Glutamatergic neuron (in vitro differentiated cells): ENCODE measurements at regions not wholly inside any gene's neighbourhood (a gene's known extent, or its start where the extent isn't known, plus 50 kb on each side); places are given as distances from the start of the nearest gene placed in this dataset.
"Not testable (repeated sequence)": the region's sequence is repeated elsewhere in the genome, so short reads cannot be mapped to it uniquely, and the experiment has no call there.

Experiments used
- DNase-seq: peaks from one replicate; pipeline ENCODE4 v3.0.0; 2022
- H3K27ac Mint-ChIP-seq: one replicate; pipeline ENCODE4 v1.8.0; 2020; ENCODE audit warnings: mild to moderate bottlenecking, mixed read lengths, inconsistent platforms; ENCODE audit not compliant: unreplicated experiment
- H3K27me3 Mint-ChIP-seq: one replicate; pipeline ENCODE4 v1.8.0; 2020; ENCODE audit warnings: mild to moderate bottlenecking, moderate library complexity, mixed read lengths, inconsistent platforms; ENCODE audit not compliant: unreplicated experiment
- H3K36me3 Mint-ChIP-seq: one replicate; pipeline ENCODE4 v1.8.0; 2020; ENCODE audit warnings: mild to moderate bottlenecking, mixed read lengths, inconsistent platforms; ENCODE audit not compliant: unreplicated experiment
- H3K4me1 Mint-ChIP-seq: one replicate; pipeline ENCODE4 v1.8.0; 2020; ENCODE audit warnings: mild to moderate bottlenecking, low read depth, mixed read lengths, inconsistent platforms; ENCODE audit not compliant: unreplicated experiment
- H3K4me3 Mint-ChIP-seq: one replicate; pipeline ENCODE4 v1.8.0; 2020; ENCODE audit warnings: mild to moderate bottlenecking, mixed read lengths, inconsistent platforms; ENCODE audit not compliant: unreplicated experiment
- H3K9me3 Mint-ChIP-seq: one replicate; pipeline ENCODE4 v1.8.0; 2020; ENCODE audit warnings: mild to moderate bottlenecking, moderate library complexity, mixed read lengths, inconsistent platforms; ENCODE audit not compliant: unreplicated experiment
- TF ChIP-seq, protein P1 (sequence below): fragments of 200-600 bp; sonication (generic); IDR thresholded peaks from one replicate; pipeline ENCODE4 v1.5.0; 2021; ENCODE audit not compliant: partially characterized antibody, unreplicated experiment

DNA sequence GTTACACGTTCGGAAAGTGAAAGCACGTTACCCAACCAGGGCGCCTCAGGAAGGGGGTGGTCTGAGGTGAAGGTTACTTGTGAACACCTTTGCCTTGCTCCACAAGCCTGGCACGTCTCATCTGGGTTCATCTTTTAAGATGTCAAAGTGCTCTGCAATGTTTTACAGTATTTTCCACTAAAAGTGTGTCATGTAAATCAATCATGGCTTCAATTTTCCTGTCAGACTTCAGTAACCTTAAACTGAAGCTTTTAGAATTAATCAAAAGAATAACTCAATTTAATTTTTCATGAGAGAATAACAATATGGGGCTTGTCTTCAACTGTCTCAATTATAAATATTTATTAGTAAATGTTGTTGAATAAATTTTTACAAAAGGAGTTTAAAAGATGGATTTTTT is 93.3 kb upstream of the FANCL start:
- H3K27ac Mint-ChIP-seq: no peak overlapping the region

DNA sequence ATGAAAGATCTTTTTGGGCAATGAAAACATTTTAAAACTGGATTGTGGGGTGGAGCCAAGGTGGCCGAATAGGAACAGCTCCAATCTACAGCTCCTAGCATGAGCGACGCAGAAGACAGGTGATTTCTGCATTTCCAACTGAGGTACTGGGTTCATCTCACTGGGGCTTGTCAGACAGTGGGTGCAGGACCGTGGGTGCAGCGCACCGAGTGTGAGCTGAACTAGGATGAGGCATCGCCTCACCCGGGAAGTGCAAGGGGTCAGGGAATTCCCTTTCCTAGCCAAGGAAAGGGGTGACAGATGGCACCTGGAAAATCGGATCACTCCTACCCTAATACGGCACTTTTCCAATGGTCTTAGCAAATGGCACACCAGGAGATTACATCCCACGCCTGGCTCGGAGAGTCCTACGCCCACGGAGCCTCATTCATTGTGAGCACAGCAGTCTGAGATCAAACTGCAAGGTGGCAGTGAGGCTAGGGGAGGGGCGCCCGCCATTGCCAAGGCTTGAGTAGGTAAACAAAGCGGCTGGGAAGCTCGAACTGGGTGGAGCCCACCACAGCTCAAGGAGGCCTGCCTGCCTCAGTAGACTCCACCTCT is 84.3 kb upstream of the FANCL start:
- not testable (repeated sequence) for H3K36me3 Mint-ChIP-seq, H3K4me1 Mint-ChIP-seq, H3K4me3 Mint-ChIP-seq, H3K27me3 Mint-ChIP-seq, H3K27ac Mint-ChIP-seq, DNase-seq, H3K9me3 Mint-ChIP-seq

More for the DNA sequence above, 93.3 kb upstream of the FANCL start:
- Mint-ChIP-seq H3K27me3 (peaks cover 3% of the 10 kb centered on the region), H3K36me3 (no peaks in the 10 kb centered on the region), H3K4me1 (peaks cover 14% of the 10 kb centered on the region), H3K9me3 (peaks cover 3% of the 10 kb centered on the region), H3K4me3 (no peak overlapping the region)
- DNase-seq: no peak
- TF ChIP-seq, protein P1, sequence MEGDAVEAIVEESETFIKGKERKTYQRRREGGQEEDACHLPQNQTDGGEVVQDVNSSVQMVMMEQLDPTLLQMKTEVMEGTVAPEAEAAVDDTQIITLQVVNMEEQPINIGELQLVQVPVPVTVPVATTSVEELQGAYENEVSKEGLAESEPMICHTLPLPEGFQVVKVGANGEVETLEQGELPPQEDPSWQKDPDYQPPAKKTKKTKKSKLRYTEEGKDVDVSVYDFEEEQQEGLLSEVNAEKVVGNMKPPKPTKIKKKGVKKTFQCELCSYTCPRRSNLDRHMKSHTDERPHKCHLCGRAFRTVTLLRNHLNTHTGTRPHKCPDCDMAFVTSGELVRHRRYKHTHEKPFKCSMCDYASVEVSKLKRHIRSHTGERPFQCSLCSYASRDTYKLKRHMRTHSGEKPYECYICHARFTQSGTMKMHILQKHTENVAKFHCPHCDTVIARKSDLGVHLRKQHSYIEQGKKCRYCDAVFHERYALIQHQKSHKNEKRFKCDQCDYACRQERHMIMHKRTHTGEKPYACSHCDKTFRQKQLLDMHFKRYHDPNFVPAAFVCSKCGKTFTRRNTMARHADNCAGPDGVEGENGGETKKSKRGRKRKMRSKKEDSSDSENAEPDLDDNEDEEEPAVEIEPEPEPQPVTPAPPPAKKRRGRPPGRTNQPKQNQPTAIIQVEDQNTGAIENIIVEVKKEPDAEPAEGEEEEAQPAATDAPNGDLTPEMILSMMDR: no peak

DNA sequence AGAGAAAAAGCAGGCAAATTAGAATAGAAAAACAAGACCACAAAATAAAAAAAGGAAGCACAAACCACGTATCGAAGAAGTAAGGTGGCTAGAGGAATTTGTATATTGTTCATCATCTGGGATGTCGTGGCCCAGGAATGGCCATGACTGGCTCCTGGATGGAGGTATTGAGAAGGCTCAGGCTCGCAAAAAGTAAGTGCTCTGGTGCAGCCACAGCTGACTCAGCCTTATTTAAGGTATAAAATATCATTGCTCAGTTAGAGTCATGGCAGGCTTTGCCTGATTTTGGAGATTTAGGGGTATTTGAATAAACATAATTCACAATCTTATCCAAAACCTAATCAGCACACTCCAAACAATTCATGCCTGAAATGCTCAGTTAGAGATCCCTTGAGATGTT is 78.4 kb upstream of the FANCL start:
- Mint-ChIP-seq H3K27ac (no peak overlapping the region), H3K9me3 (peaks cover under 1% of the 10 kb centered on the region), H3K27me3 (peaks cover 2% of the 10 kb centered on the region), H3K4me1 (no peaks in the 10 kb centered on the region), H3K36me3 (peaks cover 8% of the 10 kb centered on the region), H3K4me3 (no peak overlapping the region)
- DNase-seq: no peak
- TF ChIP-seq, protein P1: no peak

DNA sequence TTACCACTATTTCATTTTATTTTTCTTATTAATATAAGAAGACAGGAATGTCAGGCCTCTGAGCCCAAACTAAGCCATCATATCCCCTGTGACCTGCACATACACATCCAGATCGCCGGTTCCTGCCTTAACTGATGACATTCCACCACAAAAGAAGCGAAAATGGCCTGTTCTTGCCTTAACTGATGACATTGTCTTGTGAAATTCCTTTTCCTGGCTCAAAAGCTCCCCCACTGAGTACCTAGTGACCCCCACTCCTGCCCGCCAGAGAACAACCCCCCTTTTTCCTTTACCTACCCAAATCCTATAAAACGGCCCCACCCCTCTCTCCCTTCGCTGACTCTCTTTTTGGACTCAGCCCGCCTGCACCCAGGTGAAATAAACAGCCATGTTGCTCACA is 77.8 kb upstream of the FANCL start:
- not testable (repeated sequence) for H3K27ac Mint-ChIP-seq, H3K27me3 Mint-ChIP-seq, H3K4me3 Mint-ChIP-seq, H3K4me1 Mint-ChIP-seq, DNase-seq, H3K9me3 Mint-ChIP-seq
- H3K36me3 Mint-ChIP-seq: peaks cover 13% of the 10 kb centered on the region

DNA sequence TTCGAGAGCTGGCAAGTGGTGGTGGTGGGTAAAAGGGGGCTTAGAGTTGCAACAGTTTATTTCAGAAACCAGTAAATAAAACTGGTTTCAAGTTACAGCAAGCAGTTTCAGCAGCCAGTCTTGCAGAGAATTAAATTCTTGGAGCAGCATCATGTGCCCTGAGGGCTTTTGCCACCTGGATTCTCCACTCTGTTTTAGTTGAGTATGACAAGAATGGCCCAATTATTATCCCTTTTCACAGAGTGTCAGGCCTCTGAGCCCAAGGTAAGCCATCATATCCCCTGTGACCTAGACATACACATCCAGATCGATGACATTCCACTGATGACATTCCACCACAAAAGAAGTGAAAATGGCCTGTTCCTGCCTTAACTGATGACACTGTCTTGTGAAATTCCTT is 72.8 kb upstream of the FANCL start:
- TF ChIP-seq, protein P1: no peak
- H3K4me1 Mint-ChIP-seq: no peaks in the 10 kb centered on the region
- H3K27me3 Mint-ChIP-seq: peaks cover 2% of the 10 kb centered on the region
- no peak overlapping the region for H3K4me3 Mint-ChIP-seq
- DNase-seq: no peak
- H3K9me3 Mint-ChIP-seq: peaks cover 4% of the 10 kb centered on the region
- peaks cover 13% of the 10 kb centered on the region for H3K36me3 Mint-ChIP-seq
- no peak overlapping the region for H3K27ac Mint-ChIP-seq

DNA sequence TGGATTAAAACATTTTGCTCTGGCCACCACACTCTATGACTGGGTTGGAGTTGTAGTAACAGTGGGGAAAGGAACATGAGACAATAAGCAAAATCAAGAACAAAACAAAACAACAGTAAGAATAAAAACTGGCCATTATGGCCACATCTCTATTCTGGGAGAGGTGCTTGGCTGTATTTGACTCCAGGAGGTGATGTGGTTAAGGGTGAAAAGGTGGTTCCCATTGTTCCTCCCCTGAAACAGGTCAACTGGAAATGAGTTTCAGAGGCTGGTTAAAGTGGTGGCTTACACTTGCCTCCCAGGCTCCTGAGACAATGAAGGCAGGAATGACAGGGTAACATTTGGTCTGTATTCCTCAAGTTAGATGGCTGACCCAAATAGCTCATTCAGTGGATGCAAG is 67.3 kb upstream of the FANCL start:
- H3K36me3 Mint-ChIP-seq: no peaks in the 10 kb centered on the region
- H3K9me3 Mint-ChIP-seq: no peaks in the 10 kb centered on the region
- H3K4me3 Mint-ChIP-seq: no peak overlapping the region
- no peak overlapping the region for H3K27ac Mint-ChIP-seq
- H3K27me3 Mint-ChIP-seq: no peaks in the 10 kb centered on the region
- DNase-seq: no peak
- TF ChIP-seq, protein P1: no peak
- H3K4me1 Mint-ChIP-seq: no peaks in the 10 kb centered on the region
